T-helper 1 cell treated with Interleukin-12 subunit alpha and Interleukin-12 subunit beta and Interleukin-4 antibody, amounts not matched to agents 30 ng/mL and 1 ng/mL, for 36 hours (primary cell): ENCODE measurements at regions not wholly inside any gene's neighbourhood (a gene's known extent, or its start where the extent isn't known, plus 50 kb on each side); places are given as distances from the start of the nearest gene placed in this dataset.
"Not testable (repeated sequence)": the region's sequence is repeated elsewhere in the genome, so short reads cannot be mapped to it uniquely, and the experiment has no call there.

Experiments
- intact Hi-C: fragments of 100-400 bp; cut with micrococcal nuclease; formaldehyde crosslinking; loops from one replicate; pipeline ENCODE4 v1.15.1; 2024

GRCh38 chr1:60281360-60281932 is 207.9 kb upstream of the C1orf87 start:
- intact Hi-C loops, result no loop called here

- intact Hi-C loops, result no loop called here
These were observed 207.2 kb upstream of the C1orf87 start for GRCh38 chr1:60280819-60281218.

- intact Hi-C loops, result no loop called here
These were observed 206.7 kb upstream of the C1orf87 start for GRCh38 chr1:60280256-60280655.

GRCh38 chr1:60279798-60280197 is 206.2 kb upstream of the C1orf87 start:
- intact Hi-C loops, result no loop called here

GRCh38 chr1:60277269-60277668 is 203.7 kb upstream of the C1orf87 start:
- intact Hi-C loops, result no loop called here

GRCh38 chr1:60274422-60275290 is 201.1 kb upstream of the C1orf87 start:
- intact Hi-C loops, result no loop called here

GRCh38 chr1:60273185-60273584 is 199.6 kb upstream of the C1orf87 start:
- intact Hi-C loops, result no loop called here

- intact Hi-C loops, result no loop called here
These were observed 197.5 kb upstream of the C1orf87 start for GRCh38 chr1:60271041-60271440.

GRCh38 chr1:60268451-60268850 is 194.9 kb upstream of the C1orf87 start:
- intact Hi-C loops, result no loop called here

- intact Hi-C loops, result no loop called here
These were observed 192.3 kb upstream of the C1orf87 start for GRCh38 chr1:60265560-60266535.

- intact Hi-C loops, result no loop called here
These were observed 189.1 kb upstream of the C1orf87 start for GRCh38 chr1:60262701-60263100.

GRCh38 chr1:60257531-60257930 is 184.0 kb upstream of the C1orf87 start:
- intact Hi-C loops, result no loop called here

- intact Hi-C loops, result no loop called here
These were observed 182.0 kb upstream of the C1orf87 start for GRCh38 chr1:60255565-60255964.

GRCh38 chr1:60251426-60251825 is 177.9 kb upstream of the C1orf87 start:
- intact Hi-C loops, result no loop called here

- intact Hi-C loops, result not testable (repeated sequence)
These were observed 173.9 kb upstream of the C1orf87 start for GRCh38 chr1:60247467-60247866.

GRCh38 chr1:60245324-60245723 is 171.8 kb upstream of the C1orf87 start:
- intact Hi-C loops, result no loop called here

- intact Hi-C loops, result no loop called here
These were observed 171.3 kb upstream of the C1orf87 start for GRCh38 chr1:60244906-60245305.

- intact Hi-C loops, result no loop called here
These were observed 161.7 kb upstream of the C1orf87 start for GRCh38 chr1:60235275-60235674.

GRCh38 chr1:60234776-60235175 is 161.2 kb upstream of the C1orf87 start:
- intact Hi-C loops, result no loop called here

- intact Hi-C loops, result no loop called here
These were observed 156.3 kb upstream of the C1orf87 start for GRCh38 chr1:60229821-60230220.

GRCh38 chr1:60228041-60228491 is 154.5 kb upstream of the C1orf87 start:
- intact Hi-C loops, result no loop called here

GRCh38 chr1:60227601-60228000 is 154.0 kb upstream of the C1orf87 start:
- intact Hi-C loops, result no loop called here
